ENCODE measurements at regions not wholly inside any gene's neighbourhood (a gene's known extent, or its start where the extent isn't known, plus 50 kb on each side); places are given as distances from the start of the nearest gene placed in this dataset.

- Histone ChIP-seq H3K9ac (ENCODE audit: low read length) (no peak overlapping the region), H3K27ac (ENCODE audit: low read length) (no peak overlapping the region), H3K27me3 (ENCODE audit: control insufficient read depth, insufficient read depth, low read length) (no peaks in the 10 kb centered on the region), H3K36me3 (ENCODE audit: control insufficient read depth, low read depth, low read length) (no peaks in the 10 kb centered on the region), H3K4me3 (ENCODE audit: low read length) (no peak overlapping the region), H3K4me1 (ENCODE audit: control insufficient read depth, low read depth, low read length) (peaks cover 25% of the 10 kb centered on the region), H3K9me3 (ENCODE audit: control insufficient read depth, low read depth, low read length) (no peaks in the 10 kb centered on the region)
Measured at GRCh38 chr3:16811950-16812349, 72.8 kb upstream of the PLCL2 start.

GRCh38 chr3:16813336-16813735 lies 71.4 kb upstream of the PLCL2 start:
- Histone ChIP-seq H3K4me1 (ENCODE audit: control insufficient read depth, low read depth, low read length) (peaks cover 25% of the 10 kb centered on the region), H3K9ac (ENCODE audit: low read length) (no peak overlapping the region), H3K27me3 (ENCODE audit: control insufficient read depth, insufficient read depth, low read length) (no peaks in the 10 kb centered on the region), H3K4me3 (ENCODE audit: low read length) (no peak overlapping the region), H3K36me3 (ENCODE audit: control insufficient read depth, low read depth, low read length) (no peaks in the 10 kb centered on the region), H3K9me3 (ENCODE audit: control insufficient read depth, low read depth, low read length) (no peaks in the 10 kb centered on the region), H3K27ac (ENCODE audit: low read length) (no peak overlapping the region)

DNA sequence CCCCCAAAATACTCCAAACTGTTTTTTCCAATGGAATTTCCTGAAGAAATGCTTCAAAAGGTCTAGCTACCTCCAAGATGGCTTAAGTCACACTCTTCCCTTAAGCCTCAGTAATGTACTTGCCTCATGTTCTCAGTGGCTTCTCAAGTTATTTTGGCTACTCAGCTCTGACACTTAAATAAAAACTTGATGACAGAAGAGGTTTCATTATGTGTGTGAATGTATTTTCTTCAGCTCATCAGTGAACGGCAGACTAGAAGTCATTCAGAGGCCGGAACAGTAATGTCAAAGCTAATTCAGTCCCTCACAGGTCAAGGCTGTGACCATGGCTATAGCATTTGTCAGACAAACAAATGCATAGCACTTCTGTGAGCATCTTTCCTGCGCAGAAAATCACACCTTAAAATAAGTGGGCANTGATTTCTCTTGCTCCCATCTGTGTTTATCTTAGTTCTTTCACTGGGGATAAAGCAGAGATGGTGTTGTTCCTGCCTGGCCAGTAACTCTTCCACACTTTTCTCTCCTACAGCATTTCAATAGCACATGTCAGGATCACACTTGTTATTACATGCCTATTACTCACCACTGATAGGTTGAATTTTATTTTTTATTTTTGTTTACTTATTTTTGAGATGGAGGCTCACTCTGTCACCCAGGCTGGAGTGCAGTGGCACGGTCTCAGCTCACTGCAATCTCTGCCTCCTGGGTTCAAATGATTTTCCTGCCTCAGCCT lies 68.5 kb upstream of the PLCL2 start:
- Histone ChIP-seq H3K36me3 (ENCODE audit: control insufficient read depth, low read depth, low read length) (no peaks in the 10 kb centered on the region), H3K9ac (ENCODE audit: low read length) (no peak overlapping the region), H3K27me3 (ENCODE audit: control insufficient read depth, insufficient read depth, low read length) (no peaks in the 10 kb centered on the region), H3K27ac (ENCODE audit: low read length) (no peak overlapping the region), H3K4me3 (ENCODE audit: low read length) (no peak overlapping the region), H3K9me3 (ENCODE audit: control insufficient read depth, low read depth, low read length) (no peaks in the 10 kb centered on the region), H3K4me1 (ENCODE audit: control insufficient read depth, low read depth, low read length) (peaks cover 2% of the 10 kb centered on the region)

GRCh38 chr3:16817197-16817596 lies 67.6 kb upstream of the PLCL2 start:
- no peaks in the 10 kb centered on the region for H3K9me3 ChIP-seq (ENCODE audit: control insufficient read depth, low read depth, low read length)
- H3K4me1 ChIP-seq (ENCODE audit: control insufficient read depth, low read depth, low read length): no peaks in the 10 kb centered on the region
- H3K4me3 ChIP-seq (ENCODE audit: low read length): no peak overlapping the region
- H3K27me3 ChIP-seq (ENCODE audit: control insufficient read depth, insufficient read depth, low read length): no peaks in the 10 kb centered on the region
- H3K36me3 ChIP-seq (ENCODE audit: control insufficient read depth, low read depth, low read length): no peaks in the 10 kb centered on the region
- no peak overlapping the region for H3K27ac ChIP-seq (ENCODE audit: low read length)
- no peak overlapping the region for H3K9ac ChIP-seq (ENCODE audit: low read length)

GRCh38 chr3:16818194-16818593 lies 66.6 kb upstream of the PLCL2 start:
- Histone ChIP-seq H3K4me1 (ENCODE audit: control insufficient read depth, low read depth, low read length) (no peaks in the 10 kb centered on the region), H3K9ac (ENCODE audit: low read length) (no peak overlapping the region), H3K4me3 (ENCODE audit: low read length) (no peak overlapping the region), H3K9me3 (ENCODE audit: control insufficient read depth, low read depth, low read length) (no peaks in the 10 kb centered on the region), H3K27me3 (ENCODE audit: control insufficient read depth, insufficient read depth, low read length) (no peaks in the 10 kb centered on the region), H3K36me3 (ENCODE audit: control insufficient read depth, low read depth, low read length) (no peaks in the 10 kb centered on the region), H3K27ac (ENCODE audit: low read length) (no peak overlapping the region)

DNA sequence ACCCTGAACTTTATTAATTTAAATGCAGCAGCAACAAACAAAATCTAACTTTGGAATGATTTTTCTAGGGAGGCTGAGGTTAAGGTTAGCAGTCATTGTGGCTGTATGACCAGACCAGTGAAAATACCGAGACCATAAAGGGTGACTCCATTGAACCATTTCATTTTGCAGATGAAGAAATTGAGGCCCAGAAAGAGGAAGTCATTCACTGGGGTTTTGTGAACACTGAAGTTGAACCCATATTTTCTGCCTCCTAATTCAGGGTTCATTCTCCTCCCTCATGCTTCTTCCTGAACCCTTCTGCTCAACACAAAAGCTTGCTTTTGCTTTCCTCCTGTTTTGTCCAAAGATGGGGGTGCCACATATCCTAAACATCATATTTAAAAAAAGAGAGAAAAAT lies 65.8 kb upstream of the PLCL2 start:
- no peaks in the 10 kb centered on the region for H3K36me3 ChIP-seq (ENCODE audit: control insufficient read depth, low read depth, low read length)
- H3K9ac ChIP-seq (ENCODE audit: low read length): no peak overlapping the region
- no peak overlapping the region for H3K4me3 ChIP-seq (ENCODE audit: low read length)
- no peaks in the 10 kb centered on the region for H3K4me1 ChIP-seq (ENCODE audit: control insufficient read depth, low read depth, low read length)
- no peaks in the 10 kb centered on the region for H3K27me3 ChIP-seq (ENCODE audit: control insufficient read depth, insufficient read depth, low read length)
- H3K9me3 ChIP-seq (ENCODE audit: control insufficient read depth, low read depth, low read length): no peaks in the 10 kb centered on the region
- no peak overlapping the region for H3K27ac ChIP-seq (ENCODE audit: low read length)

DNA sequence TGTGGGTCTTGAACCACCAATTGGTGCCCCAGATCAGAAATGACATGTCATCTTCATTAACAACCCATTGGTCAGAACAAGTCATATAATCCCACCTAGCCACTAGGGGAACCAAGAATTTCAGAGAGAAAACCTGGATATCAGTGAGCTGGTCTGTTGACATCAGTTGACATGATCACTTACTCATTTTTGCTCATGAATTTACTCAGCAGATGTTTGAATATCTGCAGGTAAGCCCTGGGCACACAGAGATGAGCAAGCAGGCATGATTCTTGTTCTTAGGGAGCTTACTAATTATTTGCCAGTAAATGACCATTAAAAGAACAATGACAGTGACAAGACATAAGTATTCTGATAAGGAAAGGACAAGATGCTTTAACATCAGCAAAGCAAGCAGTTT lies 64.3 kb upstream of the PLCL2 start:
- H3K27me3 ChIP-seq (ENCODE audit: control insufficient read depth, insufficient read depth, low read length): no peaks in the 10 kb centered on the region
- H3K4me3 ChIP-seq (ENCODE audit: low read length): no peak overlapping the region
- H3K27ac ChIP-seq (ENCODE audit: low read length): no peak overlapping the region
- H3K36me3 ChIP-seq (ENCODE audit: control insufficient read depth, low read depth, low read length): no peaks in the 10 kb centered on the region
- no peak overlapping the region for H3K9ac ChIP-seq (ENCODE audit: low read length)
- no peaks in the 10 kb centered on the region for H3K4me1 ChIP-seq (ENCODE audit: control insufficient read depth, low read depth, low read length)
- no peaks in the 10 kb centered on the region for H3K9me3 ChIP-seq (ENCODE audit: control insufficient read depth, low read depth, low read length)

DNA sequence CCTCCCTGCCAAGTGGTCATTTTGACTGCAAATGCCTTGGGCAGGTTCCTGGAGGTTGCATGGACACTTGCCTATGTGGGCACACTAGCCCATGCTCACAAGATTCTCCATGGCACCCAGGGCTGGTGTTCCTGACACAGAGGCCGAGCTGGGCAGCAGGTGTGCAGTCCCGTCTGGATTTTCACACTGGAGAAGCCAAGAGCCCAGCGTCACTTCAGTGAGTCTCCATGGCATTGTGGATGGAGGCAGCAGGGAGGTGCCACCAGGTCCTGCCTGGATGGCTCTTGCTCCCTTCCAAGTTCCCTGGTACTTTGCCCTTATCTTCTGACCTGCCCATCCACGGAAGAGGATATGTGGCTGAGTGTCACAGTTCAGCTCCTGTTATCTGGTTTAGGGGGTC lies 63.7 kb upstream of the PLCL2 start:
- no peaks in the 10 kb centered on the region for H3K36me3 ChIP-seq (ENCODE audit: control insufficient read depth, low read depth, low read length)
- no peaks in the 10 kb centered on the region for H3K9me3 ChIP-seq (ENCODE audit: control insufficient read depth, low read depth, low read length)
- H3K27ac ChIP-seq (ENCODE audit: low read length): no peak overlapping the region
- no peak overlapping the region for H3K4me3 ChIP-seq (ENCODE audit: low read length)
- H3K27me3 ChIP-seq (ENCODE audit: control insufficient read depth, insufficient read depth, low read length): no peaks in the 10 kb centered on the region
- no peak overlapping the region for H3K9ac ChIP-seq (ENCODE audit: low read length)
- H3K4me1 ChIP-seq (ENCODE audit: control insufficient read depth, low read depth, low read length): no peaks in the 10 kb centered on the region

DNA sequence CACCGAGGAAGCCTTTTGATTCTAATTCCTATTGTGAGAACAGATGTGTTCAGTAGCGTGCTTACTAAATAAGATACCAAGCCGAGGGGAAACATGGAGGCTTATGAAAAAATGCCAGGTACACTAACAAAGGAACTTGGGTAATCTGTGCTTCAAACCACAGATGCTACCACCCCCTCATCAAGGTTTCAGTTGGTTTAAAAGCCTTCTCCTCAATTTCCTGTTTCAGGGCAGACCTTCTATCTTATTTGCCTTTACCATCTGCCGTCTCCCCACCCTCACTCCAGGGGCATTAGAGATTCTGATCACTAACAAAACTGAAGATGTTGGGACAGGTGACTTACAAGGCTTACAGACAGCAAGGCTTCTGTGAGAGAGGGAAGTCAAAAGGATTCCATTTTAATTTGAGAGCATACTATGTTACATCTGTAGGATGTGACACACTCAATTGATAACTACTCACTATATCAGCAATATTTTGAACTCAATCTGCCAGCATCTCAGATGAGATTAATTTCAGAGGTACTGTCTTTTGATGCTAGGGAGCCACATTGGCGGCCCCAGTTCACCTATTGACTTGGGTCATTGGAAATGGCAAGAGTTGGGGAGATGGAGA lies 60.6 kb upstream of the PLCL2 start:
- peaks cover 3% of the 10 kb centered on the region for H3K4me1 ChIP-seq (ENCODE audit: control insufficient read depth, low read depth, low read length)
- H3K9ac ChIP-seq (ENCODE audit: low read length): no peak overlapping the region
- no peak overlapping the region for H3K27ac ChIP-seq (ENCODE audit: low read length)
- no peaks in the 10 kb centered on the region for H3K9me3 ChIP-seq (ENCODE audit: control insufficient read depth, low read depth, low read length)
- H3K4me3 ChIP-seq (ENCODE audit: low read length): no peak overlapping the region
- H3K27me3 ChIP-seq (ENCODE audit: control insufficient read depth, insufficient read depth, low read length): no peaks in the 10 kb centered on the region
- H3K36me3 ChIP-seq (ENCODE audit: control insufficient read depth, low read depth, low read length): no peaks in the 10 kb centered on the region

DNA sequence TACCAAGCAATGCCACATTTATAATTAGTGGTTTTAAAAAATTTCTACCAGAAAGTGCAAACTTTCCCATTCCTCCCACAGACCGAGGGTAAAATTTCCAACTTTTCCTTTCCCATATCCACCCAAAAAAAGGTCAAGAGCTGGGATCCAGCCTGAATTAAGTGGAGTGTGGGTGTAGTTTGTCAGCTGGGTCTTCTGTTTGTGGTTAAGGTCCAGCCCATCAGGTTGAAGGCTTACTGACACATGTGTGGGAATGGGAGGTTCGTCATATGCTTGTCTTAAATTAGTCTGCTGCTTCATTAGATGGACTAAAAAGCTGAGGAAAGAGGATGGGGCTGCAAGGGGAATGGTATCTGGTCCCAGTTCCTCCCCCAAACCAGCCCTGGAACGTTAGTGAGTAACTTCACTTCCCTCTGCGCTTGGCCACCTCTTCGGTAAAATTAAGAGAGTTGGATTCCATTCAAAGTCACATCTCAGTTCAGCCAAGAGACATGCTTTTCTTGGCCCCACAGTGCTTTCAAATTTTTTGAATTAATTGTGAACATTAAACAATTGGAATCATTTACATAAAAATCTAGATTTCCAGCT lies 59.0 kb upstream of the PLCL2 start:
- Histone ChIP-seq H3K27ac (ENCODE audit: low read length) (no peak overlapping the region), H3K9ac (ENCODE audit: low read length) (no peak overlapping the region), H3K9me3 (ENCODE audit: control insufficient read depth, low read depth, low read length) (no peaks in the 10 kb centered on the region), H3K36me3 (ENCODE audit: control insufficient read depth, low read depth, low read length) (no peaks in the 10 kb centered on the region), H3K4me3 (ENCODE audit: low read length) (no peak overlapping the region), H3K27me3 (ENCODE audit: control insufficient read depth, insufficient read depth, low read length) (no peaks in the 10 kb centered on the region), H3K4me1 (ENCODE audit: control insufficient read depth, low read depth, low read length) (peaks cover 3% of the 10 kb centered on the region)

GRCh38 chr3:16828815-16829214 lies 55.9 kb upstream of the PLCL2 start:
- no peak overlapping the region for H3K4me3 ChIP-seq (ENCODE audit: low read length)
- no peak overlapping the region for H3K9ac ChIP-seq (ENCODE audit: low read length)
- peaks cover 5% of the 10 kb centered on the region for H3K4me1 ChIP-seq (ENCODE audit: control insufficient read depth, low read depth, low read length)
- H3K27me3 ChIP-seq (ENCODE audit: control insufficient read depth, insufficient read depth, low read length): no peaks in the 10 kb centered on the region
- H3K27ac ChIP-seq (ENCODE audit: low read length): no peak overlapping the region
- H3K36me3 ChIP-seq (ENCODE audit: control insufficient read depth, low read depth, low read length): no peaks in the 10 kb centered on the region
- no peaks in the 10 kb centered on the region for H3K9me3 ChIP-seq (ENCODE audit: control insufficient read depth, low read depth, low read length)

GRCh38 chr3:16831846-16832245 lies 52.9 kb upstream of the PLCL2 start:
- peaks cover 5% of the 10 kb centered on the region for H3K4me1 ChIP-seq (ENCODE audit: control insufficient read depth, low read depth, low read length)
- no peak overlapping the region for H3K4me3 ChIP-seq (ENCODE audit: low read length)
- no peak overlapping the region for H3K27ac ChIP-seq (ENCODE audit: low read length)
- no peak overlapping the region for H3K9ac ChIP-seq (ENCODE audit: low read length)
- no peaks in the 10 kb centered on the region for H3K9me3 ChIP-seq (ENCODE audit: control insufficient read depth, low read depth, low read length)
- H3K27me3 ChIP-seq (ENCODE audit: control insufficient read depth, insufficient read depth, low read length): no peaks in the 10 kb centered on the region
- H3K36me3 ChIP-seq (ENCODE audit: control insufficient read depth, low read depth, low read length): no peaks in the 10 kb centered on the region
